ENCODE measurements at regions not wholly inside any gene's neighbourhood (a gene's known extent, or its start where the extent isn't known, plus 50 kb on each side); places are given as distances from the start of the nearest gene placed in this dataset.

DNA sequence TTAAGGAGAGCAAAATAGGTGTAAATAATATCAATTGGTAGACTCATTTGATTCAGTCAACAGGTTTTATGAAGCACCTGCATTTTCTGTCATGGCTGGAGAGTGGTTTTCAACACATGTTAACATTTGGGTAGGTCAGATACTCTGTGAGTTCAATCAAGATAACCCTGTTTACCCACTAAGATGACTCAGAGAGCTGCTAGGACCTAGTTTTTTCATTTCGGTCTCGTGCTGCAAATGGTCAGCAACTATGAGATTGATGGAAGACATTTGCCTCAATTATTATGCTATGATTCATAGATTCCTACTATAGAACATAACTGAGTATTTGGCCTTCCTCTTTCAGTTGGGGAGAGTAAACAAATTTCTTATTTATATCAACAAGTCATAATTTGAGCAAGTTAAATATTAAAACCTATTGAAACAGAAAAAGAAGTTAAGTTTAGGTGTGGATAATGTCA is 391.4 kb upstream of the CITED2 start:
- no peaks in the 10 kb centered on the region for H3K27me3 ChIP-seq (ENCODE audit: insufficient read depth, low read depth)
- H3K9me2 ChIP-seq (ENCODE audit: insufficient read depth): no peaks in the 10 kb centered on the region
- peak overlapping the region; percentile 80 for H3K27ac ChIP-seq
- intact Hi-C loops (cut with micrococcal nuclease; ENCODE audit: unreplicated experiment): loop anchor here (2.0 to 5.0 kb wide), 4 partner anchors 57 to 297 kb away; no protein-coding TSS in a partner anchor
- peaks cover 62% of the 10 kb centered on the region for H3K4me1 ChIP-seq (replicated peaks; ENCODE audit: insufficient read depth)
- peak overlapping the region; percentile 57 for H3K4me2 ChIP-seq
- H3K79me2 ChIP-seq (ENCODE audit: low read depth): no peaks in the 10 kb centered on the region
- H4K20me1 ChIP-seq (ENCODE audit: insufficient read depth): no peaks in the 10 kb centered on the region
- H3K9me3 ChIP-seq (ENCODE audit: insufficient read depth, low read depth): peaks cover 3% of the 10 kb centered on the region; the same call in 1 of the 2 replicates
- TF ChIP-seq, protein P1, sequence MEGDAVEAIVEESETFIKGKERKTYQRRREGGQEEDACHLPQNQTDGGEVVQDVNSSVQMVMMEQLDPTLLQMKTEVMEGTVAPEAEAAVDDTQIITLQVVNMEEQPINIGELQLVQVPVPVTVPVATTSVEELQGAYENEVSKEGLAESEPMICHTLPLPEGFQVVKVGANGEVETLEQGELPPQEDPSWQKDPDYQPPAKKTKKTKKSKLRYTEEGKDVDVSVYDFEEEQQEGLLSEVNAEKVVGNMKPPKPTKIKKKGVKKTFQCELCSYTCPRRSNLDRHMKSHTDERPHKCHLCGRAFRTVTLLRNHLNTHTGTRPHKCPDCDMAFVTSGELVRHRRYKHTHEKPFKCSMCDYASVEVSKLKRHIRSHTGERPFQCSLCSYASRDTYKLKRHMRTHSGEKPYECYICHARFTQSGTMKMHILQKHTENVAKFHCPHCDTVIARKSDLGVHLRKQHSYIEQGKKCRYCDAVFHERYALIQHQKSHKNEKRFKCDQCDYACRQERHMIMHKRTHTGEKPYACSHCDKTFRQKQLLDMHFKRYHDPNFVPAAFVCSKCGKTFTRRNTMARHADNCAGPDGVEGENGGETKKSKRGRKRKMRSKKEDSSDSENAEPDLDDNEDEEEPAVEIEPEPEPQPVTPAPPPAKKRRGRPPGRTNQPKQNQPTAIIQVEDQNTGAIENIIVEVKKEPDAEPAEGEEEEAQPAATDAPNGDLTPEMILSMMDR (conservative IDR thresholded peaks at IDR 0.05): no peak
- TF ChIP-seq EZH2 (IDR thresholded peaks at IDR 0.05; ENCODE audit: low read depth): no peak
- no peaks in the 10 kb centered on the region for H3K36me3 ChIP-seq (ENCODE audit: low read depth)
- DNase-seq: peak; percentile 39 to 100
- H3F3A ChIP-seq (ENCODE audit: insufficient read depth, low read depth): peaks cover 41% of the 10 kb centered on the region
- H2AFZ ChIP-seq: no peak overlapping the region
- CTCF ChIA-PET: no interaction called here
- BruUV-seq (replicated peaks): no TSS peak
- H3K4me3 ChIP-seq: no peak overlapping the region
- POLR2A ChIA-PET (ENCODE audit: unreplicated experiment): no interaction called here

- peak overlapping the region; percentile 80 for H3K27ac ChIP-seq
- intact Hi-C loops (cut with micrococcal nuclease; ENCODE audit: unreplicated experiment): loop anchor here (1.0 to 2.0 kb wide), 4 partner anchors 56 to 389 kb away; no protein-coding TSS in a partner anchor
- H3F3A ChIP-seq (ENCODE audit: insufficient read depth, low read depth): peaks cover 41% of the 10 kb centered on the region
- H3K9me2 ChIP-seq (ENCODE audit: insufficient read depth): no peaks in the 10 kb centered on the region
- H3K27me3 ChIP-seq (ENCODE audit: insufficient read depth, low read depth): no peaks in the 10 kb centered on the region
- no peaks in the 10 kb centered on the region for H3K79me2 ChIP-seq (ENCODE audit: low read depth)
- CTCF ChIA-PET: no interaction called here
- peak overlapping the region; percentile 48 for H3K4me2 ChIP-seq
- H3K4me1 ChIP-seq (replicated peaks; ENCODE audit: insufficient read depth): peaks cover 62% of the 10 kb centered on the region
- H3K9me3 ChIP-seq (ENCODE audit: insufficient read depth, low read depth): peaks cover 3% of the 10 kb centered on the region; the same call in 1 of the 2 replicates
- TF ChIP-seq, protein P1 (conservative IDR thresholded peaks at IDR 0.05): no peak
- no peak for TF ChIP-seq EZH2 (IDR thresholded peaks at IDR 0.05; ENCODE audit: low read depth)
- H3K4me3 ChIP-seq: no peak overlapping the region
- H4K20me1 ChIP-seq (ENCODE audit: insufficient read depth): no peaks in the 10 kb centered on the region
- POLR2A ChIA-PET (ENCODE audit: unreplicated experiment): interaction anchor here (0.5 to 0.9 kb wide), 4 partner anchors 11 to 390 kb away, joined by 3 to 9 read pairs (median 4); partner anchors contain the start of gene CITED2
- peak; percentile 52 to 99 for DNase-seq
- no TSS peak for BruUV-seq (replicated peaks)
- H2AFZ ChIP-seq: no peak overlapping the region
- no peaks in the 10 kb centered on the region for H3K36me3 ChIP-seq (ENCODE audit: low read depth)
Observed at GRCh38 chr6:139764498-139764986, 390.1 kb upstream of the CITED2 start.

DNA sequence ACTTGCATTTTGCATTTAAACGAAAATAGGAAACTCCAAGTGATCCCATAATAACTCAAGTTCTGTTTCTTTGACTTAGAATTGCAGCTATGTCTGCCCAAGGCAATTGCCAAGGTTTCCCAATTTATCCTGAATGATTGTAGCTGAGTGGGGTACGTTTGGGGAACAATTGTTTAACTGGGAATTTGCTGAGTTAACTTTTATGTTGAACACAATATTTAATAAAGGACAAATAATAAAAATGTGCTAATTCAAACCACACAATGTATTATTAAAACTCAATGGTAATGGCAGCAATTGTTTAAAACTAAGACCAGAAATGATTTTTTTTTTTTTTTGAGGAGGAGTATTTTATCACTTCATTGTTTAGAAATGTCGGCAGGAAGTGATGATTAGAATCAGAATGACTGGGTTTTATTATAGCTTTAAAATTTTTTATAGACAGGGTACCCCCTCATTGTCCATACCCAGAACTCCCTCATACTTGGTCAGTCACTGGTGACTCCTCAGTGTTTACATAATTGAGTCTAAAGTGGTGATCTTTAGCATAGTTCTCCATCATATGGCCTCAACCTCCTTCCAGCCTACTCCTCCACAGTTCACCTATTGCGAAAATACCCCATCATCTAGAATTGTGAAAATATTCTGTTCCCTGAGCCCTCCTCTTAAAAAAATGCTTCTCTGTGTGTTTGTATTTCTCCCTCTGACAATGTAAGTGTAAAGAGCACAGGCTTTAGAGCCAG is 389.2 kb upstream of the CITED2 start:
- no TSS peak for BruUV-seq (replicated peaks)
- Histone ChIP-seq H3K36me3 (ENCODE audit: low read depth) (no peaks in the 10 kb centered on the region), H3K27me3 (ENCODE audit: insufficient read depth, low read depth) (no peaks in the 10 kb centered on the region), H3K4me1 (replicated peaks; ENCODE audit: insufficient read depth) (peaks cover 59% of the 10 kb centered on the region), H3K27ac (peak overlapping the region; percentile 80), H3K4me3 (no peak overlapping the region), H3K9me3 (ENCODE audit: insufficient read depth, low read depth) (peaks cover 3% of the 10 kb centered on the region; the same call in 1 of the 2 replicates), H2AFZ (no peak overlapping the region), H3K9me2 (ENCODE audit: insufficient read depth) (no peaks in the 10 kb centered on the region), H4K20me1 (ENCODE audit: insufficient read depth) (no peaks in the 10 kb centered on the region), H3K4me2 (peak overlapping the region; percentile 48), H3F3A (ENCODE audit: insufficient read depth, low read depth) (peaks cover 41% of the 10 kb centered on the region), H3K79me2 (ENCODE audit: low read depth) (no peaks in the 10 kb centered on the region)
- intact Hi-C loops (cut with micrococcal nuclease; ENCODE audit: unreplicated experiment): loop anchor here (1.0 to 2.0 kb wide), 4 partner anchors 55 to 388 kb away; no protein-coding TSS in a partner anchor
- no peak for DNase-seq
- ChIA-PET POLR2A (ENCODE audit: unreplicated experiment) (no interaction called here), CTCF (no interaction called here)
- TF ChIP-seq, protein P1 (conservative IDR thresholded peaks at IDR 0.05): no peak
- no peak for TF ChIP-seq EZH2 (IDR thresholded peaks at IDR 0.05; ENCODE audit: low read depth)

Measured in PC-9 (cell line).